ENCODE measurements at regions not wholly inside any gene's neighbourhood (a gene's known extent, or its start where the extent isn't known, plus 50 kb on each side); places are given as distances from the start of the nearest gene placed in this dataset.

- TF ChIP-seq YY1 (IDR thresholded peaks at IDR 0.05; ENCODE audit: insufficient read depth, insufficient read length) (no peak), ZNF274 (IDR thresholded peaks at IDR 0.05; ENCODE audit: low read depth, low read length) (no peak)
These were observed 931.6 kb upstream of the MIR17HG start for GRCh38 chr13:90415902-90416301.
